LNCAP (cell line): ENCODE measurements at regions not wholly inside any gene's neighbourhood (a gene's known extent, or its start where the extent isn't known, plus 50 kb on each side); places are given as distances from the start of the nearest gene placed in this dataset.

Source experiments
- CTCF ChIP-seq: fragments of 450-650 bp; IDR thresholded peaks from 2 replicates; pipeline ENCODE4 v1.5.1; 2017; ENCODE audit warnings: mild to moderate bottlenecking

GRCh38 chr10:118926441-118926840 lies 103.1 kb upstream of the NANOS1 start:
- no peak for TF ChIP-seq CTCF

DNA sequence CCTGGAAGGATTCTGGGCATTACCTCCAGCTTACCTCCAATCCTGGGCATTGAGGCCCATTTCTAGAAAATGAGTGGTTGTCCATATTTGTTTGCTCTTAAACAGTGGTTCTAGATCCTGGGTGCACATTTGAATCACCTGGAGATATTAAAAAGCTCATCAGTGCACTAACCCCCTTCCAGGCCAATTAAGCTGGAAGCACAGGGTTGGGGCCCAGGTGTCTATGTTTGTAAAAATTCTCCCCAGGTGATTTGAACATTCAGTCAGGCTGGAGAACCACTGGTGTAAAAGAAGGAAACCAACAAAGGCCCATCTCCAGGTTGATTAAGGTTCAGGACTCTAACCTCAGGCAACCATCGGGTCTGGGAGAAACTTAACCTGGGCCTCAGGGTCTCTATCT lies 102.6 kb upstream of the NANOS1 start:
- no peak for TF ChIP-seq CTCF

DNA sequence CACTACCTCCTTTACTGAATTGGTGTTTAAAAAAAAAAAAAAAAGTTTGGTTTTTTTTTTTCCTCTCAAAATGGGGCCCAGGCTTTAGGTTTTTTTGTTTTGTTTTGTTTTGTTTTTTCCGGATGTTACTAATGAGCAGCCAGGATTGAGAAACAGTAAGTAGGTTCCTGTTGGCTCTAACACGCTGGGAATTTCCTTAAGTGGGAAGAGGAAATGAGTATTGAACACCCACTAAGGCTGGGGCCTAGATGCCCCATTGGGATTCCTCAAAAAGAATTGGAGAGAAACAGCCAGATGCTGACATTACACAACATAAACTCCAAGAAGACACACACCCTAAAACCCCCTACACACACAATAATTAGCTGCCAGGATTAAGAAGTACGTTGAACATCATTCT lies 102.2 kb upstream of the NANOS1 start:
- no peak for TF ChIP-seq CTCF

DNA sequence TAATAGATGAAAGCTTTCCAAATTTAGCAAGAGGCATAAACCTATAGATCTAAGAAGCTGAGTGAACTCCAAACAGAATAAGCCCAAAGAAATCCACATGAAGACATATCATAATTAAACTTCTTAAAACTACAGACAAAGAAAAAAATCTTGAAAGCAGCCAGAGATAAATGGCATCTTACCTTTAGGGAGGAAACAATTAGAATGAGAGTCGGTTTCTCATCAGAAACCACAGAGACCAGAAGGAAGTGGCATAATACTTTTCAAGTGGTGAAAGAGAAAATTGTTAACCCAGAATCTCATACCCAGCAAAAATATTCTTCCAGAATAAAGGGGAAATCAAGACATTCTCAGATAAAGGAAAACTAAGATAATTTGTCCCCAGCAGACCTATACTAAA lies 98.9 kb upstream of the NANOS1 start:
- TF ChIP-seq CTCF, result no peak

- TF ChIP-seq CTCF, result no peak
Observed at GRCh38 chr10:118931436-118931835, 98.1 kb upstream of the NANOS1 start.

DNA sequence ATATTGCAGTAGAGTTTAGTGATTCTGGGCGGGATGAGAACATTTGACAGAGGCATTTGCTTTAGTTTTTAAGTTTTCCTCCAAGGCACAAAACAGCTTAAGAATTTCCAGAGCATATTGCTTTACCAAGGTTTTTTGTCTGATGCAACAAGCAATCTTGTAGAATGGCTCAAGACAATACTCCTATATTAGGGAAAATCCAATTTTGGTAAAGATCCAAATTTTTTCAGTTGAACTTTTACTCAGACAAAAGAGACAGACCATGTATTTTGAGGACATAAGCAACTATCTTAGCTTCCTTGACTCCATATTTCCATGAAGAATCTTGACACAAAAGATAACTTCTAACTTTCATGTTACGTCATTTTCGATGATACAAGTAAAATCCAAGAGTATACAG lies 92.3 kb upstream of the NANOS1 start:
- TF ChIP-seq CTCF, result no peak

- no peak for TF ChIP-seq CTCF
Observed at GRCh38 chr10:118939211-118940007, 90.1 kb upstream of the NANOS1 start.

DNA sequence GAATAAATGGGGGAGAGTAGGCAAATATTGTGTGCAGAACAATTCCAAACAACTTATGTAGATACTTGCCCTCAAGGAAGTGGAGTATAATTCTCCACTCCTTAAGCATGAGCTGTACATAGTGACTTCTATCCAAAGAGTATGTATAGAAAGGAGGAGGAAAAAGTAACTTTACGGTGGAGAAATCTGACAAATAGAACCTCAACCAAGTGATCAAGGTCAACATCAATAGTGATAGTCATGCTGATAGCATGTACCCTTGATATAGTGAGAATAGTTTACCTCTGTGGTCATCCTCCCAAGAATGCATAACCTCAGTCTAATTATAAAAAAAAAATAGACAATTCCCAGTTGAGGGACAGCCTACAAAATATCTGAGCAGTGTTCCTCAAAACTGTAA lies 89.1 kb upstream of the NANOS1 start:
- no peak for TF ChIP-seq CTCF
